A549 (cell line): ENCODE measurements at regions not wholly inside any gene's neighbourhood (a gene's known extent, or its start where the extent isn't known, plus 50 kb on each side); places are given as distances from the start of the nearest gene placed in this dataset.

Experiments used
- ATAC-seq, 2 experiments: fragments of 200-7000 bp in 1 of 2; fragments of >200 bp in 1 of 2; cut with Nextera tagmentation in 1 of 2; cut with Tn5 transposase in 1 of 2; 3 replicates each; pipeline versions ENCODE4 v1.8.0 to v1.9.1; 2018 to 2020; ENCODE audit warnings: mild to moderate bottlenecking in 1 of 2, moderate library complexity in 1 of 2
- CTCF ChIA-PET: fragments of 300-600 bp; sonication (Branson Sonifier 250); formaldehyde crosslinking; extraction: SDS; loops from one replicate; lab custom pipeline; 2021; ENCODE audit warnings: antibody characterized with exemption, inconsistent platforms; lab: Yijun Ruan, JAX
- POLR2A ChIA-PET: fragments of 350-600 bp; formaldehyde crosslinking; extraction: SDS; loops from one replicate; lab custom pipeline; 2021; ENCODE audit warnings: antibody characterized with exemption, inconsistent platforms; lab: Yijun Ruan, JAX
- DNase-seq, 2 experiments: peaks; one replicate each; pipeline versions ENCODE4 v3.0.0 to v3.0.0-alpha.2; 2011 to 2016; ENCODE audit warnings: low read depth in 1 of 2, low spot score in 1 of 2
- FAIRE-seq: peaks from 2 replicates; lab custom pipeline; 2011; peaks lifted over from hg19 to GRCh38; lab: Jason Lieb, UNC
- H3K27ac ChIP-seq, 2 experiments: fragments of >200 bp; sonication (Bioruptor Twin); formaldehyde crosslinking; 3 replicates each; pipeline ENCODE4 v1.5.1; 2016 to 2017
- H3K4me1 ChIP-seq: fragments of >200 bp; sonication (Bioruptor Twin); formaldehyde crosslinking; 3 replicates; pipeline ENCODE4 v1.6.1; 2016
- H3K4me2 ChIP-seq: fragments of >200 bp; sonication (Bioruptor Twin); formaldehyde crosslinking; 3 replicates; pipeline ENCODE4 v1.6.1; 2016
- H3K4me3 ChIP-seq: fragments of >200 bp; sonication (Bioruptor Twin); formaldehyde crosslinking; 3 replicates; pipeline ENCODE4 v1.5.1; 2016
- H3K9me3 ChIP-seq: fragments of >200 bp; sonication (Bioruptor Twin); formaldehyde crosslinking; 3 replicates; pipeline ENCODE4 v1.6.1; 2016
- CBX8 ChIP-seq: fragments of 200-600 bp; sonication (generic); IDR thresholded peaks from 2 replicates; pipeline ENCODE4 v1.6.1; 2016
- CHD4 ChIP-seq: fragments of 200-600 bp; sonication (generic); IDR thresholded peaks from 2 replicates; pipeline ENCODE4 v1.6.1; 2016; ENCODE audit warnings: antibody characterized with exemption, mild to moderate bottlenecking, borderline replicate concordance
- ELK1 ChIP-seq: fragments of 150-350 bp; IDR thresholded peaks from 2 replicates; pipeline ENCODE4 v1.6.1; 2014; ENCODE audit warnings: low read depth, mild to moderate bottlenecking, low read length
- HES2 ChIP-seq: fragments of >200 bp; sonication (Bioruptor Twin); formaldehyde crosslinking; IDR thresholded peaks from 2 replicates; pipeline ENCODE4 v1.6.1; 2016
- HEYL ChIP-seq: fragments of 250-450 bp; sonication (Bioruptor Pico); IDR thresholded peaks from 2 replicates; pipeline ENCODE4 v1.8.0; 2021; ENCODE audit warnings: mild to moderate bottlenecking, moderate library complexity
- HMGXB4 ChIP-seq: fragments of 250-450 bp; sonication (Bioruptor Pico); IDR thresholded peaks from 2 replicates; pipeline ENCODE4 v1.5.0; 2021; ENCODE audit warnings: mild to moderate bottlenecking, moderate library complexity, borderline replicate concordance
- HOXA7 ChIP-seq: fragments of 250-450 bp; sonication (Bioruptor Pico); IDR thresholded peaks from 2 replicates; pipeline ENCODE4 v1.5.0; 2020; ENCODE audit warnings: mild to moderate bottlenecking, moderate library complexity
- HOXB5 ChIP-seq: fragments of 250-450 bp; sonication (Bioruptor Pico); IDR thresholded peaks from 2 replicates; pipeline ENCODE4 v1.5.0; 2020; ENCODE audit warnings: mild to moderate bottlenecking, moderate library complexity
- JUN ChIP-seq, 2 experiments: fragments of >200 bp; sonication (Bioruptor Twin); formaldehyde crosslinking; IDR thresholded peaks; 2 replicates in 1 of 2; 3 replicates in 1 of 2; pipeline ENCODE4 v1.6.1; 2016 to 2017
- JUNB ChIP-seq: fragments of >200 bp; sonication (Bioruptor Twin); formaldehyde crosslinking; IDR thresholded peaks from 2 replicates; pipeline ENCODE4 v1.6.1; 2016
- KDM1A ChIP-seq: fragments of 200-600 bp; sonication (generic); IDR thresholded peaks from 2 replicates; pipeline ENCODE4 v1.6.1; 2016; ENCODE audit warnings: low read depth, mild to moderate bottlenecking
- MAFK ChIP-seq: fragments of 450-650 bp; IDR thresholded peaks from 2 replicates; pipeline ENCODE4 v1.6.1; 2014; ENCODE audit not compliant: partially characterized antibody
- MAZ ChIP-seq: fragments of 150-350 bp; IDR thresholded peaks from 2 replicates; pipeline ENCODE4 v1.6.1; 2014; ENCODE audit warnings: antibody characterized with exemption, low read depth, low read length, borderline replicate concordance
- MYC ChIP-seq: IDR thresholded peaks from 2 replicates; pipeline ENCODE4 v1.6.1; 2012; ENCODE audit warnings: mild to moderate bottlenecking, inconsistent platforms, low read length, improper control_type of control experiment, borderline replicate concordance
- PHF8 ChIP-seq: fragments of 200-600 bp; sonication (generic); IDR thresholded peaks from 2 replicates; pipeline ENCODE4 v1.6.1; 2016; ENCODE audit warnings: low read depth, mild to moderate bottlenecking, antibody characterized with exemption, moderate library complexity, borderline replicate concordance
- POLR2A ChIP-seq: IDR thresholded peaks from 2 replicates; pipeline ENCODE4 v1.6.1; 2012; ENCODE audit warnings: mild to moderate bottlenecking, low read length
- RAD21 ChIP-seq, 2 experiments: fragments of >200 bp in 1 of 2; sonication (Bioruptor Twin) in 1 of 2; formaldehyde crosslinking in 1 of 2; IDR thresholded peaks in 1 of 2; conservative IDR thresholded peaks in 1 of 2; 2 replicates in 1 of 2; 3 replicates in 1 of 2; pipeline ENCODE4 v1.6.1; 2012 to 2018; ENCODE audit warnings: inconsistent platforms in 1 of 2
- SMC3 ChIP-seq: fragments of >200 bp; sonication (Bioruptor Twin); formaldehyde crosslinking; IDR thresholded peaks from 3 replicates; pipeline ENCODE4 v1.6.1; 2018; ENCODE audit warnings: inconsistent platforms
- ZNF302 ChIP-seq: fragments of 250-450 bp; sonication (Bioruptor Pico); IDR thresholded peaks from 2 replicates; pipeline ENCODE4 v1.9.0; 2021; ENCODE audit warnings: inconsistent platforms, mild to moderate bottlenecking, moderate library complexity
- WGBS: methylation state at CpG from one replicate; pipeline ENCODE4 v1.1.6; 2017; ENCODE audit errors: missing lambda C conversion rate; 5-methylcytosine and 5-hydroxymethylcytosine counted together
- TF ChIP-seq, protein P1 (sequence below): fragments of >200 bp; sonication (Bioruptor Twin); formaldehyde crosslinking; IDR thresholded peaks from 3 replicates; pipeline ENCODE4 v1.5.1; 2016

- ChIA-PET CTCF (no interaction called here), POLR2A (no interaction called here)
- TF ChIP-seq ELK1 (no peak), PHF8 (no peak)
- Histone ChIP-seq H3K4me1 (no peaks in the 10 kb centered on the region), H3K4me3 (no peak overlapping the region), H3K27ac (no peak overlapping the region), H3K9me3 (no peaks in the 10 kb centered on the region), H3K4me2 (no peak overlapping the region)
- no peak for DNase-seq
- no peak for FAIRE-seq
- no peak for ATAC-seq
These were observed 171.6 kb upstream of the CDH5 start for GRCh38 chr16:66194866-66195265.

GRCh38 chr16:66193543-66194229 is 172.8 kb upstream of the CDH5 start:
- DNase-seq, result no peak
- H3K4me1 ChIP-seq, result no peaks in the 10 kb centered on the region
- POLR2A ChIA-PET, result no interaction called here
- ATAC-seq, result no peak
- H3K9me3 ChIP-seq, result no peaks in the 10 kb centered on the region
- no peak overlapping the region for H3K4me2 ChIP-seq
- WGBS, result 41% methylated on average over 5 of the region's 5 CpGs
- no peak overlapping the region for H3K27ac ChIP-seq
- H3K4me3 ChIP-seq, result no peak overlapping the region
- no peak for FAIRE-seq
- peak; percentile 32 for TF ChIP-seq MAFK
- TF ChIP-seq MAZ, result no peak
- TF ChIP-seq MYC, result no peak
- no peak for TF ChIP-seq CBX8
- CTCF ChIA-PET, result no interaction called here

DNA sequence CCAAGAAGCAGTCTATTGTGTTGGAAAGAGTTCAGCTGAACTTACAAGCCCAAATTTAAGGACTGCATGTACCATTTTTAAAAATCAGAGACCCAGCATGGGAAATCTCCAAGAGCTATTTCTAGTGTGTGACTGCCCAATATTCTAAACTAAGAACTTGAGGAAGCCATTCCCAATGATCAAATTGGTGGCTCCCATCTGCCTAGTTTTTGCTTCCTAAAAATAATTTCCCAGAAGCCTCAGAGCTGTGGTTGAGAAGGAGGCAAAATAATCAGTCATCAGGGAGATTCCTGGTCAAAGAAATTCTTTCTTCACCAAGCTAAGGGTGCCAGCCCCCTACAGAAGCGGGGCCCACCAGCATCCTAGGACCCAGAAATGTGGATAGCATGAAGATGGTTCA is 176.1 kb upstream of the CDH5 start:
- WGBS, result 0% methylated on average over 1 of the region's 1 CpG
- Histone ChIP-seq H3K4me1 (no peaks in the 10 kb centered on the region), H3K4me3 (no peak overlapping the region), H3K4me2 (no peak overlapping the region), H3K27ac (no peak overlapping the region), H3K9me3 (no peaks in the 10 kb centered on the region)
- ChIA-PET CTCF (no interaction called here), POLR2A (no interaction called here)
- no peak for DNase-seq
- TF ChIP-seq KDM1A (no peak), POLR2A (no peak), JUN (IDR thresholded peaks at IDR 0.05) (no peak), HOXA7 (CRISPR knock-in tag) (no peak), HOXB5 (CRISPR knock-in tag) (no peak), SMC3 (no peak), CBX8 (no peak), MYC (no peak), HMGXB4 (CRISPR knock-in tag) (no peak), ZNF302 (no peak), HES2 (no peak), CHD4 (no peak), HEYL (CRISPR knock-in tag) (no peak), RAD21 (conservative IDR thresholded peaks at IDR 0.05 in 1 of 2, IDR thresholded peaks at IDR 0.05 in 1 of 2) (no peak), PHF8 (no peak), JUNB (no peak)
- TF ChIP-seq, protein P1, sequence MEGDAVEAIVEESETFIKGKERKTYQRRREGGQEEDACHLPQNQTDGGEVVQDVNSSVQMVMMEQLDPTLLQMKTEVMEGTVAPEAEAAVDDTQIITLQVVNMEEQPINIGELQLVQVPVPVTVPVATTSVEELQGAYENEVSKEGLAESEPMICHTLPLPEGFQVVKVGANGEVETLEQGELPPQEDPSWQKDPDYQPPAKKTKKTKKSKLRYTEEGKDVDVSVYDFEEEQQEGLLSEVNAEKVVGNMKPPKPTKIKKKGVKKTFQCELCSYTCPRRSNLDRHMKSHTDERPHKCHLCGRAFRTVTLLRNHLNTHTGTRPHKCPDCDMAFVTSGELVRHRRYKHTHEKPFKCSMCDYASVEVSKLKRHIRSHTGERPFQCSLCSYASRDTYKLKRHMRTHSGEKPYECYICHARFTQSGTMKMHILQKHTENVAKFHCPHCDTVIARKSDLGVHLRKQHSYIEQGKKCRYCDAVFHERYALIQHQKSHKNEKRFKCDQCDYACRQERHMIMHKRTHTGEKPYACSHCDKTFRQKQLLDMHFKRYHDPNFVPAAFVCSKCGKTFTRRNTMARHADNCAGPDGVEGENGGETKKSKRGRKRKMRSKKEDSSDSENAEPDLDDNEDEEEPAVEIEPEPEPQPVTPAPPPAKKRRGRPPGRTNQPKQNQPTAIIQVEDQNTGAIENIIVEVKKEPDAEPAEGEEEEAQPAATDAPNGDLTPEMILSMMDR, result no peak
- FAIRE-seq, result no peak
- no peak for ATAC-seq
